CD4-positive, CD25-positive, alpha-beta regulatory T cell (primary cell): ENCODE measurements at regions not wholly inside any gene's neighbourhood (a gene's known extent, or its start where the extent isn't known, plus 50 kb on each side); places are given as distances from the start of the nearest gene placed in this dataset.

Source experiments
- ATAC-seq, 2 donors: fragments of 150-1000 bp; cut with Tn5 transposase; one replicate each; pipeline ENCODE4 v1.10.0; 2021; ENCODE audit warnings: low read depth in 2 of 2, moderate number of reproducible peaks in 2 of 2, moderate library complexity in 1 of 2
- DNase-seq, 3 donors: peaks; one replicate each; pipeline versions ENCODE4 v3.0.0 to v3.0.0-alpha.2; 2012 to 2022; ENCODE audit warnings: mixed read lengths in 1 of 3
- H3K27ac ChIP-seq: one replicate; pipeline ENCODE4 v1.7.0; 2013; ENCODE audit warnings: mild to moderate bottlenecking, low read length; ENCODE audit not compliant: insufficient read depth, poor library complexity, severe bottlenecking
- H3K27me3 ChIP-seq: one replicate; pipeline ENCODE4 v1.7.0; 2013; ENCODE audit warnings: low read length; ENCODE audit not compliant: control insufficient read depth, insufficient read depth
- H3K36me3 ChIP-seq: one replicate; pipeline ENCODE4 v1.7.0; 2013; ENCODE audit warnings: mild to moderate bottlenecking, low read length, moderate library complexity; ENCODE audit not compliant: control insufficient read depth, insufficient read depth
- H3K4me1 ChIP-seq: 2 replicates; pipeline ENCODE4 v1.7.0; 2013; ENCODE audit warnings: mild to moderate bottlenecking, low read length; ENCODE audit not compliant: insufficient read depth, control insufficient read depth, poor library complexity, severe bottlenecking
- H3K4me3 ChIP-seq: one replicate; pipeline ENCODE4 v1.7.0; 2013; ENCODE audit warnings: low read depth, mild to moderate bottlenecking, low read length, moderate library complexity
- H3K9me3 ChIP-seq, 2 experiments: 1 replicate in 1 of 2; 2 replicates in 1 of 2; pipeline ENCODE4 v1.7.0; 2013; ENCODE audit warnings: low read length in 2 of 2, mild to moderate bottlenecking in 1 of 2, moderate library complexity in 1 of 2; ENCODE audit not compliant: control insufficient read depth in 2 of 2
- H3K27ac Mint-ChIP-seq, 3 donors: one replicate each; pipeline ENCODE4 v1.8.0; 2020 to 2022; ENCODE audit warnings: mild to moderate bottlenecking in 3 of 3, mixed read lengths in 3 of 3, moderate library complexity in 2 of 3
- H3K27me3 Mint-ChIP-seq: one replicate; pipeline ENCODE4 v1.8.0; 2022; ENCODE audit warnings: mild to moderate bottlenecking, mixed read lengths
- H3K36me3 Mint-ChIP-seq: one replicate; pipeline ENCODE4 v1.8.0; 2020; ENCODE audit warnings: mixed read lengths
- H3K4me1 Mint-ChIP-seq, 4 donors: one replicate each; pipeline ENCODE4 v1.8.0; 2020 to 2022; ENCODE audit warnings: mixed read lengths in 4 of 4, mild to moderate bottlenecking in 1 of 4
- H3K4me3 Mint-ChIP-seq, 4 donors: one replicate each; pipeline ENCODE4 v1.8.0; 2020 to 2022; ENCODE audit warnings: mild to moderate bottlenecking in 4 of 4, mixed read lengths in 4 of 4, moderate library complexity in 3 of 4
- H3K9me3 Mint-ChIP-seq, 7 donors: one replicate each; pipeline ENCODE4 v1.8.0; 2020 to 2022; ENCODE audit warnings: mixed read lengths in 7 of 7, mild to moderate bottlenecking in 3 of 7, moderate library complexity in 2 of 7

DNA sequence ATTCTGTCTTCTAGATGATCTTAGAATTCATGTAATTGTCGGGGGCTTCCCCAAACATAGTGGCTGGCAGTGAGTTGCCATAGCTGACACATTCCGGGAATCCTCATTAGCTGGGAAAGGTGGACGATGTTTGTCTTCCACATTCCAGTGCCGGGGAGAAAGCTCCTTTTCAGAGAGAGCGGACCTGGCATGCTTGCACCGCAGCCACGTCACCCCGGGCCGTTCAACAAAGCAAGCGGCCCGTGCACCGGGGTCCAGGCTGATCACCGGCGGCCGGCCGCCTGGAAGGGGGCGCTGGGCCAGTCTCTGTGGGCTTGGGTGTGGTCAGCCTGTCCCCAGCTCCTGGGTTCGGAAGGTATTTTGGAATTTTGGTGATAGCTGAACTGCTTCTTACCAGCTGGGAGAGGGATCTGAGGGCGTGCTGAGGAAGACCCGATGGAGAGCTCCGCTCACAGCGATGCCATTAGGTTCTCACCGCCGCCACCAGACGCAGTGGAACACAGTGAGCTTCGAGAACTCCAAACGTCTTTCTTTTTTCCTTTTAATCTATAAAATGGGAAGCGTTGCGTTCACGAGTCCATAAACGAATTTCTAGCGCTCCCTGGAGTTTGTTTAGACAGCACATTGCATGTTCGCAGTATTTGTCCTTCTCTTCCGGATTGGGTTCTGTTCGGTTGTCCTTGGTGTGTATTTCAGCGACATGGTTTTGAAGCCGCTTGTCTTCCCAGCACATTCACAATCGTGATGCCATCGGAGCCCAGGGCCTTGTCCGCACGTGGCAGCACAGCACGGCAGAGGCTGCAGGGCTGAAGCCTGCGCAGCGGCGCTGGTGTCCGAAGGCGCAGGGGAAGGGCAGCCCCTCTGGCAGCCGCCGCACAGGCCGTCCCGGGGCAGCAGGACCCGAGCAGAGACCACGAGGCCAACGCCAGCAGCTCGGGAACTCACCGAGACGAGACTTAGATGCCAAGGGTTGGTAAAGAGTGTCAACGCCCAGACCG lies 557.6 kb downstream of the QKI start:
- Mint-ChIP-seq H3K27me3 (no peaks in the 10 kb centered on the region), H3K4me3 (no peak overlapping the region), H3K9me3 (peaks cover 0 to 2% (median 0%) of the 10 kb centered on the region in 7 donors), H3K27ac (no peak overlapping the region), H3K36me3 (no peaks in the 10 kb centered on the region), H3K4me1 (no peaks in the 10 kb centered on the region)
- Histone ChIP-seq H3K27ac (no peak overlapping the region), H3K4me1 (no peaks in the 10 kb centered on the region), H3K4me3 (no peak overlapping the region), H3K9me3 (no peaks in the 10 kb centered on the region), H3K27me3 (no peaks in the 10 kb centered on the region), H3K36me3 (no peaks in the 10 kb centered on the region)
- ATAC-seq: no peak
- no peak for DNase-seq

DNA sequence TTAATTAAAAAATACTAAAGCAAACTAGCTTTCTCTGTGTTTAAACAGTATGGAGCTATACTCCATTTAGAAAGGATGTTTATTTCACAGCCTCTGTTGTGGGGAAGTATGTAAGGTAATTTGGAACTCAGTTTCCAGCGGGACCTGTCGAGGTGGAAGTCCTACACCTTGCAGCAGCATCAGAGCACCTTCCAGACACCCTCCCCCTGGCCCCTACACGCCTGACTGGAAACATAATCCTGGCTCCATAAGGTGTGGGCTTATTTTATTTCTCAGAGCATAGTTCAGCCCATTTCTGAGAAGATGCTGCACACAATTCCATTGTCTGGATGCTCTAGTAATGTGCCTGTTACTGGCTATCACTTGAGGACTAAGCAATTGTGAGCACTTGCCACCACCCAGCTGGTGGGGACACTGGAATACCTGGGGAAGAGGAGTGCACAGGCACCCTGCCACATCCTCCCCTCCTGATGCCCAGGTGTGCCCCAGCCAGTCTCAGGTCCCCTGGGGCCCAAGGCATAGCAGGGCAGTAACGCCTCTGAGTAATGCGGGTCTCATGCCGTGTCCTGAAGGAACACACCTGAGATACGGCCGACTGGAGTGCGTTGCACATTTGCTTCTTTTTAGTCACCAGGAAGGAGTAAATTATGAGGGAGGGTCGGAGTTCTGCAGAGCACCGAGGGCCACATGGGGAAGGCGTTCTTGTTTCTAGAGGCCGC lies 556.5 kb downstream of the QKI start:
- no peaks in the 10 kb centered on the region for H3K27me3 Mint-ChIP-seq
- H3K4me1 Mint-ChIP-seq: no peaks in the 10 kb centered on the region

DNA sequence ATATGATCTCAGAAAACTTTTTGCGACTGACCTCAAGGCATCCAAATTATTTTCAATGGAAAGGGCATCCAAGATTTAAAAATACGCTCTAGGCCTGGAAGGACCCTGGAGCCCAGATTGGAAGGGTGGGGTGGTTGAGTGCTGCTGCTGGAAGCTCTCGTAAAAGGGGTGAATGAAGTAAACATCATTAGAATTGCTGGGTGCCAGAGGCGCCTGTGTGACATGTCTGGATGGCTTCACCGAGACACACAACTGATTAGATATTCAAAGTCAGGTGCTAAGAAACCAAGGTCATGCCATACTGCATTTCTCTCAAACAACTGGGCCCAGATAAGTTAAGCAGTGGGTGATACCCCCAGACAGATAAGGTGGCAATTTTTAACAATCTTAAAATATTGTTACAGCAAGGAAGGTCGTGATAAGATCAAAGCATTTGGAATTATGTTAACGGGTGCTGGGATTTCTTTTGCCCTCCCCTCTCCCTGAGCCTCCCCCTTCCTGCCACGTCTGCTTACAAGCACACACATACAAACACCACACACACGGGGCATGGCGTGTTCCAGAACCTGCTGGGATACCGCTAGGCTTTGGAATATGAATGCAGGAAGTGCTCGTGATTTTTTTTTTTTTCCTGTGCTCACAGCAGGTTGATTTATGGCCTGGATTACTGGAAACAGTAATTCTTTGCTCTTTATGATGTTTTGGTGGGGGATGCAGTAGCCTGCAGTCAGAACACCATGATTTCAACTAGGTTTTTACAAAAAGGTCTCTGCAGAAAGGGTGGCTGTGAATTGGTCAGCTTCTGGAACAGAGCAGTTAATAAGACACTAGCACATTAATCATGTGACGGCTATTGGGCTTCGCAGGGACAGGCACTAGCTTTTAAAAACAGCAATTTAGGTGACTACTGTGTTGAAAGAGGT lies 551.2 kb downstream of the QKI start:
- H3K4me1 Mint-ChIP-seq: no peaks in the 10 kb centered on the region

More for the DNA sequence above, 556.5 kb downstream of the QKI start:
- no peak overlapping the region for H3K4me3 ChIP-seq
- H3K27me3 ChIP-seq: no peaks in the 10 kb centered on the region
- H3K4me3 Mint-ChIP-seq: no peak overlapping the region
- DNase-seq (no peak), ATAC-seq (no peak)
- H3K9me3 Mint-ChIP-seq: peaks cover 0 to 2% (median 0%) of the 10 kb centered on the region in 7 donors
- H3K27ac Mint-ChIP-seq: no peak overlapping the region
- no peaks in the 10 kb centered on the region for H3K9me3 ChIP-seq
- no peaks in the 10 kb centered on the region for H3K4me1 ChIP-seq
- no peak overlapping the region for H3K27ac ChIP-seq
- no peaks in the 10 kb centered on the region for H3K36me3 Mint-ChIP-seq
- no peaks in the 10 kb centered on the region for H3K36me3 ChIP-seq

DNA sequence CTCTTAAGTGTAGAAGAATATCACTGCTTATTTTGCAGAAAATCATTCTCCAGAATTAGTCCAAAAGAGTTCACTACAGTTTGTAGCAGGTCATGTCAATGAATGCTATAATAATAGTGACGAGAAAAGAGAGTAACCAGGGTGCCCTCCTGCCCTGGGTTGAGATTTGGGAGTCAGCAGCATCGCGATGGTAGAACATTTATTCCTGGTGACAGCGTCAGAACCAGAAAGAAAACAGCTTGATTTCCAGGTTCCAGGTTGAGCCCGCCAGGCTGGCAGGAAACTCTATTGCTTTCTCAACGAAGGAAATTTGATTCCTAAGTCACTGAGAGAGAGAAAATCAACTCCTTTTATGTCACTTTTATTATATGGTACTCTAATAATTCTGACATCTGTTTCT lies 550.3 kb downstream of the QKI start:
- Mint-ChIP-seq H3K36me3 (no peaks in the 10 kb centered on the region), H3K27me3 (no peaks in the 10 kb centered on the region), H3K9me3 (peaks cover 0 to 2% (median 0%) of the 10 kb centered on the region in 7 donors), H3K4me3 (no peak overlapping the region), H3K4me1 (no peaks in the 10 kb centered on the region), H3K27ac (no peak overlapping the region)
- no peak for ATAC-seq
- H3K4me1 ChIP-seq: no peaks in the 10 kb centered on the region
- no peaks in the 10 kb centered on the region for H3K9me3 ChIP-seq
- no peaks in the 10 kb centered on the region for H3K36me3 ChIP-seq
- no peak overlapping the region for H3K4me3 ChIP-seq
- H3K27ac ChIP-seq: no peak overlapping the region
- no peak for DNase-seq
- H3K27me3 ChIP-seq: no peaks in the 10 kb centered on the region

More for the DNA sequence above, 551.2 kb downstream of the QKI start:
- H3K27ac ChIP-seq: no peak overlapping the region
- H3K4me3 ChIP-seq: no peak overlapping the region
- H3K27me3 Mint-ChIP-seq: no peaks in the 10 kb centered on the region
- DNase-seq (no peak), ATAC-seq (no peak)
- H3K4me1 ChIP-seq: no peaks in the 10 kb centered on the region
- H3K4me3 Mint-ChIP-seq: no peak overlapping the region
- no peaks in the 10 kb centered on the region for H3K36me3 Mint-ChIP-seq
- H3K27me3 ChIP-seq: no peaks in the 10 kb centered on the region
- no peak overlapping the region for H3K27ac Mint-ChIP-seq
- H3K9me3 Mint-ChIP-seq: peaks cover 0 to 2% (median 0%) of the 10 kb centered on the region in 7 donors
- no peaks in the 10 kb centered on the region for H3K9me3 ChIP-seq
- H3K36me3 ChIP-seq: no peaks in the 10 kb centered on the region

DNA sequence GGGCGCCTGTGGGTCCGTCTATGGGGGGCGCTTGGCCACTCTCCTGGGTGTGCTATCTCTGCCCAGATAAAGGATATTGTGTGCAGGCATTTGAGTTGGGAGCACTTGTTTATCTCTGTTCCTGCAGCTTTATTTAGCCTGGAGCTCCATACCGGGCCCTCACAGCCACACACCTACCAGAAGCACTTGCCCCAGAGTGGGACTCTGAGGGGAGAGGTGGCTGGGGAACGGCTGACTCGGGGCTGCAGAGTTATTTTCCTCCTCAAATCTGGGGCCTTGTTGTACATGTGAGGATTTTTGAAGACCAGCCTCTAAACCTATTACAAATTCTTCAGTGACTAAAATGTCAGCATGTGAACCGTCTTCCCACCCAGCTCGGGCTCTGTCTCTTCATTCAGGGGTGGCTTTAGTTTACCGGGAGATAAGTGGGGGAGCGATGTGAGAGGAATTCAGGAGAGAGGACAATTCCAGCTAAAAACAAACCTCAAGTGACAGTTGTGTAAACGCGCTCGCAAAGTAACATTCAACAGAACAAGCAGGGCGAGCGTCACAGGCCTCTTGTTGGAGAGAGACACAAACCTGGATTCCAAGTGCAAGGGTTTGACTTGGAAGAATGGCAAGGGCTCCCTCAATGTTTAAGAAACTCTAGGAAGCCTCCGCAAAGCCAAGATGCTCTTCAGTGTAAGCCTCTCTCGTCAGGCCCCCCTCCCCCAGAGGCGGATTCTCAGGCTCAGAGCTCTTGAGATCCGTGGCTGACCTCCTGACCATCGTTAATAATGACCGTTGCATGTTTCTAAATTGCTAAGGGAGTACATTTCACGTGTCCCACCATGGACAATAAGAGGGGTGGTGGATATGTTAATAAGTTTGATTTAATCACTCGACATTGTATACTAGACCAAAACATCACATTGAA lies 548.9 kb downstream of the QKI start:
- DNase-seq (no peak), ATAC-seq (no peak)
- Mint-ChIP-seq H3K9me3 (peaks cover 0 to 3% (median 0%) of the 10 kb centered on the region in 7 donors), H3K27ac (no peak overlapping the region), H3K27me3 (no peaks in the 10 kb centered on the region), H3K4me1 (no peaks in the 10 kb centered on the region), H3K36me3 (no peaks in the 10 kb centered on the region), H3K4me3 (no peak overlapping the region)
- Histone ChIP-seq H3K36me3 (no peaks in the 10 kb centered on the region), H3K4me1 (no peaks in the 10 kb centered on the region), H3K27ac (no peak overlapping the region), H3K9me3 (no peaks in the 10 kb centered on the region), H3K4me3 (no peak overlapping the region), H3K27me3 (no peaks in the 10 kb centered on the region)

DNA sequence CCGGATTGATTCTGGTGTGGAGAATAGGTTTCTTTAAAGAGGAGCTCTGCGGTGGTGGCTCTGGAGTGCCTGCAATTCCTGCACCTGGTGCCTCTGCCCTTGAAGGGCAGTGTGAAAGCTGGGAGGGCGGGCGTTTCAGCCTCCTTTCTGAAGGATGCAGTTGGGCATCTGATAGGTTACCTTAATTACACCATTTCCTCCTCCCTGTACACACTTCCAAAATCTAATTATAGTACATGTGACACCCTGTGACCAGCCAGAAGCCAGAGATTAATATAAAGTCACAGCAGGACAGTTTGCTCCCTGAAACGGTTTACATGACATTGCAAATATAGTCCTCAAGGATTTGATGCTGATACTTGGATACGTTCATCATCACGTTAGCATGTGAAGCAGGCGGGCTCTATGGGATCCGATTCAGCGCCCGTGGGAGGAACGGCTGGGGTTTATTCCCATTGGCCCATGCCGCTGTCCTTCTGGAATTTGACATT lies 548.2 kb downstream of the QKI start:
- Histone ChIP-seq H3K4me1 (no peaks in the 10 kb centered on the region), H3K4me3 (no peak overlapping the region), H3K27me3 (no peaks in the 10 kb centered on the region), H3K9me3 (no peaks in the 10 kb centered on the region), H3K27ac (no peak overlapping the region), H3K36me3 (no peaks in the 10 kb centered on the region)
- Mint-ChIP-seq H3K27me3 (no peaks in the 10 kb centered on the region), H3K27ac (no peak overlapping the region), H3K9me3 (peaks cover 0 to 3% (median 0%) of the 10 kb centered on the region in 7 donors), H3K4me3 (no peak overlapping the region), H3K4me1 (no peaks in the 10 kb centered on the region), H3K36me3 (no peaks in the 10 kb centered on the region)
- DNase-seq: no peak
- ATAC-seq: no peak
